ENCODE measurements at regions not wholly inside any gene's neighbourhood (a gene's known extent, or its start where the extent isn't known, plus 50 kb on each side); places are given as distances from the start of the nearest gene placed in this dataset.

GRCh38 chr2:60066096-60066839 lies 487.2 kb downstream of the BCL11A start:
- ATAC-seq (replicated peaks) (no peak), DNase-seq (no peak)
- Mint-ChIP-seq H3K36me3 (ENCODE audit: insufficient read depth) (no peaks in the 10 kb centered on the region), H3K27ac (no peak overlapping the region), H3K27me3 (no peaks in the 10 kb centered on the region), H3K9me3 (no peaks in the 10 kb centered on the region), H3K4me1 (ENCODE audit: low read depth in 2 of 2) (no peaks in the 10 kb centered on the region), H3K4me3 (no peak overlapping the region)

- Mint-ChIP-seq H3K9me3 (no peaks in the 10 kb centered on the region), H3K36me3 (ENCODE audit: insufficient read depth) (no peaks in the 10 kb centered on the region), H3K4me1 (ENCODE audit: low read depth in 2 of 2) (no peaks in the 10 kb centered on the region), H3K27ac (no peak overlapping the region), H3K27me3 (no peaks in the 10 kb centered on the region), H3K4me3 (no peak overlapping the region)
- no peak for ATAC-seq (replicated peaks)
- DNase-seq, result no peak
Measured at GRCh38 chr2:60064687-60065389, 488.6 kb downstream of the BCL11A start.

- Mint-ChIP-seq H3K4me3 (no peak overlapping the region), H3K9me3 (peaks cover 6 to 13% of the 10 kb centered on the region in 2 donors), H3K36me3 (ENCODE audit: insufficient read depth) (no peaks in the 10 kb centered on the region), H3K4me1 (ENCODE audit: low read depth in 2 of 2) (no peaks in the 10 kb centered on the region), H3K27ac (no peak overlapping the region), H3K27me3 (no peaks in the 10 kb centered on the region)
- DNase-seq (no peak), ATAC-seq (replicated peaks) (no peak)
Measured at GRCh38 chr2:60058781-60059180, 494.7 kb downstream of the BCL11A start.

- Mint-ChIP-seq H3K36me3 (ENCODE audit: insufficient read depth) (no peaks in the 10 kb centered on the region), H3K4me3 (no peak overlapping the region)
Measured at GRCh38 chr2:60054571-60055340, 498.7 kb downstream of the BCL11A start.

GRCh38 chr2:60053791-60054190 lies 499.7 kb downstream of the BCL11A start:
- ATAC-seq (replicated peaks), result no peak
- Mint-ChIP-seq H3K9me3 (peaks cover 8 to 13% of the 10 kb centered on the region in 2 donors), H3K27me3 (no peaks in the 10 kb centered on the region), H3K4me1 (ENCODE audit: low read depth in 2 of 2) (no peaks in the 10 kb centered on the region), H3K4me3 (no peak overlapping the region), H3K27ac (no peak overlapping the region), H3K36me3 (ENCODE audit: insufficient read depth) (no peaks in the 10 kb centered on the region)
- no peak for DNase-seq

More at GRCh38 chr2:60054571-60055340, 498.7 kb downstream of the BCL11A start:
- Mint-ChIP-seq H3K4me1 (ENCODE audit: low read depth in 2 of 2) (no peaks in the 10 kb centered on the region), H3K9me3 (peaks cover 8 to 13% of the 10 kb centered on the region in 2 donors), H3K27me3 (no peaks in the 10 kb centered on the region), H3K27ac (no peak overlapping the region)
- ATAC-seq (replicated peaks) (no peak), DNase-seq (no peak)

- ATAC-seq (replicated peaks) (no peak), DNase-seq (no peak)
- H3K27me3 Mint-ChIP-seq, result no peaks in the 10 kb centered on the region
- H3K36me3 Mint-ChIP-seq (ENCODE audit: insufficient read depth), result no peaks in the 10 kb centered on the region
- H3K27ac Mint-ChIP-seq, result no peak overlapping the region
- peaks cover 8 to 13% of the 10 kb centered on the region in 2 donors for H3K9me3 Mint-ChIP-seq
- H3K4me1 Mint-ChIP-seq (ENCODE audit: low read depth in 2 of 2), result no peaks in the 10 kb centered on the region
- no peak overlapping the region for H3K4me3 Mint-ChIP-seq
Measured at GRCh38 chr2:60052601-60053000, 500.9 kb downstream of the BCL11A start.

GRCh38 chr2:60051991-60052390 lies 501.5 kb downstream of the BCL11A start:
- no peak overlapping the region for H3K4me3 Mint-ChIP-seq
- H3K27me3 Mint-ChIP-seq, result no peaks in the 10 kb centered on the region
- ATAC-seq (replicated peaks), result no peak
- no peaks in the 10 kb centered on the region for H3K4me1 Mint-ChIP-seq (ENCODE audit: low read depth in 2 of 2)
- peaks cover 6 to 13% of the 10 kb centered on the region in 2 donors for H3K9me3 Mint-ChIP-seq
- H3K27ac Mint-ChIP-seq, result no peak overlapping the region
- H3K36me3 Mint-ChIP-seq (ENCODE audit: insufficient read depth), result no peaks in the 10 kb centered on the region
- DNase-seq, result no peak

- no peak overlapping the region for H3K4me3 Mint-ChIP-seq
- no peak for ATAC-seq (replicated peaks)
Measured at GRCh38 chr2:60047944-60048525, 505.4 kb downstream of the BCL11A start.

GRCh38 chr2:60047347-60047746 lies 506.1 kb downstream of the BCL11A start:
- Mint-ChIP-seq H3K27me3 (no peaks in the 10 kb centered on the region), H3K4me3 (no peak overlapping the region), H3K4me1 (ENCODE audit: low read depth in 2 of 2) (no peaks in the 10 kb centered on the region), H3K27ac (no peak overlapping the region), H3K9me3 (peaks cover 0 to 2% of the 10 kb centered on the region in 2 donors), H3K36me3 (ENCODE audit: insufficient read depth) (no peaks in the 10 kb centered on the region)
- no peak for ATAC-seq (replicated peaks)
- no peak for DNase-seq

More at GRCh38 chr2:60047944-60048525, 505.4 kb downstream of the BCL11A start:
- no peaks in the 10 kb centered on the region for H3K4me1 Mint-ChIP-seq (ENCODE audit: low read depth in 2 of 2)
- H3K27ac Mint-ChIP-seq, result no peak overlapping the region
- no peak for DNase-seq
- H3K27me3 Mint-ChIP-seq, result no peaks in the 10 kb centered on the region
- H3K36me3 Mint-ChIP-seq (ENCODE audit: insufficient read depth), result no peaks in the 10 kb centered on the region
- peaks cover 0 to 2% of the 10 kb centered on the region in 2 donors for H3K9me3 Mint-ChIP-seq

GRCh38 chr2:60046529-60046928 lies 506.9 kb downstream of the BCL11A start:
- DNase-seq (no peak), ATAC-seq (replicated peaks) (no peak)
- H3K27ac Mint-ChIP-seq, result no peak overlapping the region
- H3K36me3 Mint-ChIP-seq (ENCODE audit: insufficient read depth), result no peaks in the 10 kb centered on the region
- no peaks in the 10 kb centered on the region for H3K27me3 Mint-ChIP-seq
- H3K4me3 Mint-ChIP-seq, result no peak overlapping the region
- peaks cover 0 to 2% of the 10 kb centered on the region in 2 donors for H3K9me3 Mint-ChIP-seq
- no peaks in the 10 kb centered on the region for H3K4me1 Mint-ChIP-seq (ENCODE audit: low read depth in 2 of 2)

GRCh38 chr2:60045456-60045855 lies 508.0 kb downstream of the BCL11A start:
- Mint-ChIP-seq H3K4me3 (no peak overlapping the region), H3K27me3 (no peaks in the 10 kb centered on the region)

GRCh38 chr2:60044484-60044883 lies 509.0 kb downstream of the BCL11A start:
- Mint-ChIP-seq H3K36me3 (ENCODE audit: insufficient read depth) (no peaks in the 10 kb centered on the region), H3K27me3 (no peaks in the 10 kb centered on the region), H3K9me3 (no peaks in the 10 kb centered on the region), H3K4me1 (ENCODE audit: low read depth in 2 of 2) (no peaks in the 10 kb centered on the region), H3K4me3 (no peak overlapping the region), H3K27ac (no peak overlapping the region)
- DNase-seq, result no peak
- ATAC-seq (replicated peaks), result no peak

More at GRCh38 chr2:60045456-60045855, 508.0 kb downstream of the BCL11A start:
- peaks cover 0 to 2% of the 10 kb centered on the region in 2 donors for H3K9me3 Mint-ChIP-seq
- H3K27ac Mint-ChIP-seq, result no peak overlapping the region
- H3K36me3 Mint-ChIP-seq (ENCODE audit: insufficient read depth), result no peaks in the 10 kb centered on the region
- DNase-seq (no peak), ATAC-seq (replicated peaks) (no peak)
- H3K4me1 Mint-ChIP-seq (ENCODE audit: low read depth in 2 of 2), result no peaks in the 10 kb centered on the region

- H3K27me3 Mint-ChIP-seq, result no peaks in the 10 kb centered on the region
Measured at GRCh38 chr2:60042023-60042422, 511.4 kb downstream of the BCL11A start.

More at GRCh38 chr2:60042023-60042422, 511.4 kb downstream of the BCL11A start:
- Mint-ChIP-seq H3K27ac (no peak overlapping the region), H3K36me3 (ENCODE audit: insufficient read depth) (no peaks in the 10 kb centered on the region), H3K4me3 (no peak overlapping the region), H3K4me1 (ENCODE audit: low read depth in 2 of 2) (no peaks in the 10 kb centered on the region), H3K9me3 (no peaks in the 10 kb centered on the region)
- DNase-seq (no peak), ATAC-seq (replicated peaks) (no peak)
